CD4-positive, alpha-beta memory T cell (primary cell): ENCODE measurements at regions not wholly inside any gene's neighbourhood (a gene's known extent, or its start where the extent isn't known, plus 50 kb on each side); places are given as distances from the start of the nearest gene placed in this dataset.

Source experiments
- CTCF ChIA-PET: fragments of 350-600 bp; sonication (Branson Sonifier 250); formaldehyde crosslinking; loops from one replicate; lab custom pipeline; 2021; ENCODE audit warnings: inconsistent platforms; ENCODE audit not compliant: partially characterized antibody; lab: Charles Lee
- POLR2A ChIA-PET: fragments of 350-600 bp; sonication (Branson Sonifier 250); formaldehyde crosslinking; loops from one replicate; lab custom pipeline; 2021; ENCODE audit not compliant: partially characterized antibody; lab: Charles Lee
- DNase-seq, 5 donors: peaks; one replicate each; pipeline versions ENCODE4 v3.0.0 to v3.0.0-alpha.2; 2020 to 2022; ENCODE audit warnings: mixed read lengths in 1 of 5
- H3K27ac ChIP-seq: one replicate; pipeline ENCODE4 v1.7.0; 2013; ENCODE audit warnings: low read depth, low read length
- H3K27me3 ChIP-seq: 2 replicates; pipeline ENCODE4 v1.7.0; 2013; ENCODE audit warnings: mild to moderate bottlenecking, low read length, moderate library complexity; ENCODE audit not compliant: insufficient read depth
- H3K36me3 ChIP-seq: 2 replicates; pipeline ENCODE4 v1.7.0; 2013; ENCODE audit warnings: mild to moderate bottlenecking, low read length, moderate library complexity; ENCODE audit not compliant: insufficient read depth
- H3K4me1 ChIP-seq: 2 replicates; pipeline ENCODE4 v1.7.0; 2013; ENCODE audit warnings: mild to moderate bottlenecking, low read length, moderate library complexity; ENCODE audit not compliant: insufficient read depth
- H3K4me3 ChIP-seq, 2 donors: one replicate each; pipeline ENCODE4 v1.7.0; 2013; ENCODE audit warnings: low read length in 2 of 2, mild to moderate bottlenecking in 1 of 2
- H3K9me3 ChIP-seq, 2 donors: one replicate each; pipeline ENCODE4 v1.7.0; 2013; ENCODE audit warnings: low read length in 2 of 2, control low read depth in 1 of 2; ENCODE audit not compliant: control insufficient read depth in 1 of 2
- H3K27ac Mint-ChIP-seq, 7 donors: one replicate each; pipeline ENCODE4 v1.8.0; 2020 to 2021; ENCODE audit warnings: mixed read lengths in 7 of 7, mild to moderate bottlenecking in 6 of 7, inconsistent platforms in 3 of 7, moderate library complexity in 3 of 7
- H3K27me3 Mint-ChIP-seq, 2 donors: one replicate each; pipeline ENCODE4 v1.8.0; 2020 to 2021; ENCODE audit warnings: mixed read lengths in 2 of 2
- H3K36me3 Mint-ChIP-seq, 2 donors: one replicate each; pipeline ENCODE4 v1.8.0; 2020 to 2021; ENCODE audit warnings: mixed read lengths in 2 of 2, inconsistent platforms in 1 of 2, mild to moderate bottlenecking in 1 of 2
- H3K4me1 Mint-ChIP-seq, 4 donors: one replicate each; pipeline ENCODE4 v1.8.0; 2020 to 2021; ENCODE audit warnings: mixed read lengths in 4 of 4, mild to moderate bottlenecking in 1 of 4
- H3K4me3 Mint-ChIP-seq, 8 donors: one replicate each; pipeline ENCODE4 v1.8.0; 2020 to 2021; ENCODE audit warnings: mixed read lengths in 8 of 8, mild to moderate bottlenecking in 7 of 8, moderate library complexity in 6 of 8, inconsistent platforms in 3 of 8
- H3K9me3 Mint-ChIP-seq, 8 donors: one replicate each; pipeline ENCODE4 v1.8.0; 2020 to 2021; ENCODE audit warnings: mixed read lengths in 8 of 8, mild to moderate bottlenecking in 5 of 8, inconsistent platforms in 3 of 8, moderate library complexity in 1 of 8
- intact Hi-C: fragments of 100-400 bp; cut with micrococcal nuclease; formaldehyde crosslinking; loops from one replicate; pipeline ENCODE4 v1.15.1; 2023

DNA sequence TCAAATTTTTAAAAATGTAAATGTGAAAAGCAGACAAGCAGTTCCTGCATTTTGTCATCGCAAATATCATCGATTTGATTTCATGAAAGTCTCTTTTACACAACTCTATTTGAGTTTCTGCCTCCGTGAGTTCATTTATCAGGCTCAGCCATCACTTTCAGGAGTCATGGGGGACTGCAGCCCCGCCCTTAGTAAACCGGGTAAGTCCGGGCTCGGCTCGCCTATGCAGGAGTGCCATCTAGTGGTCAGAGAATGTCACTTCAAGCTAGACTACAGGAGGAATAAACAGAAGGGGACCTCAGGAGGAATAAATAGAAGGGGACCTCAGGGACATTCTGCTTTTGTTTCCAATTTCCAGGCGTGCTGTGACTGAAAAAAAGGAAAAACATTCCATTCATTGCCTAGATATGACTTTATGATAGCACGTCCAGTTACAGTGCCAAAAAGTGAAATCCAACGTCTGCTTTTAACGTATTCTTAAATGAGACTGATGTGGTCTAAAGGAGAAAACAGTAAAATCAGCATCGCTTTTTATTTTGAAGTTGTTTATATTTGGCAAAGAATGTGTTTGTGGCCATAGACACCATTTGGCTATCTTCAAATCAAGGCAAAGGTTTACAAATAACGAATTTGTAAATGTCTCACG is 333.9 kb downstream of the HACE1 start:
- H3K27me3 Mint-ChIP-seq, result peaks cover 0 to 8% of the 10 kb centered on the region in 2 donors
- no peaks in the 10 kb centered on the region for H3K4me1 ChIP-seq
- peak; percentile 58 to 72 (median 59) for DNase-seq
- CTCF ChIA-PET, result interaction anchor here (0.5 to 3.9 kb wide), 11 partner anchors 8 to 1084 kb away, joined by 3 to 27 read pairs (median 5); no protein-coding TSS in a partner anchor
- no peak overlapping the region for H3K27ac ChIP-seq
- POLR2A ChIA-PET, result no interaction called here
- H3K4me3 ChIP-seq, result no peak overlapping the region
- no peaks in the 10 kb centered on the region for H3K27me3 ChIP-seq
- H3K27ac Mint-ChIP-seq, result peak overlapping the region in 1 of 7 donors; percentile 28
- H3K9me3 ChIP-seq, result no peaks in the 10 kb centered on the region
- intact Hi-C loops, result no loop called here
- no peaks in the 10 kb centered on the region for H3K9me3 Mint-ChIP-seq
- no peaks in the 10 kb centered on the region for H3K36me3 Mint-ChIP-seq
- H3K4me1 Mint-ChIP-seq, result peaks cover 0 to 5% (median 4%) of the 10 kb centered on the region in 4 donors
- no peaks in the 10 kb centered on the region for H3K36me3 ChIP-seq
- peak overlapping the region in 7 of 8 donors; percentile 19 to 74 (median 67) for H3K4me3 Mint-ChIP-seq

DNA sequence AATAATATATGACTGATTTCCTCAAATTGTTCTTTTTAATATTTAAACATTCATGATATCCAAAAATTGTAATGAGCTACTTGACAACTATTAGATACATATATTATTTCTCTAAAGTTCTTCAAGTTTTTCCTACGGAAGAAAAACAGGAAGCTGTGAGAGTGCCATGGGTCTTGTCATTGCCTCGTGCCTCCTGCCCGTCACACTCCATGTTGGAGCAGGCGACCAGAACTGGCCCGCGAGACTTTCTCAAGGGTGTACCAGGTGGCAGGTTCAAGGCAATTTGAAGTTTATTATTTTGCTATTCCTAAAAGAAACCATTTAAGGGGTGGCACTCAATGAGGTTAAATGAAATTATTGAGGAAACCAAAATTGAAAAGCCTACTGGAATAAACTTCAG is 337.2 kb downstream of the HACE1 start:
- H3K27ac Mint-ChIP-seq, result no peak overlapping the region
- intact Hi-C loops, result no loop called here
- no peaks in the 10 kb centered on the region for H3K27me3 ChIP-seq
- no peaks in the 10 kb centered on the region for H3K36me3 Mint-ChIP-seq
- no peak overlapping the region for H3K4me3 ChIP-seq
- H3K4me3 Mint-ChIP-seq, result no peak overlapping the region
- ChIA-PET CTCF (no interaction called here), POLR2A (no interaction called here)
- H3K27ac ChIP-seq, result no peak overlapping the region
- no peaks in the 10 kb centered on the region for H3K9me3 Mint-ChIP-seq
- no peaks in the 10 kb centered on the region for H3K36me3 ChIP-seq
- H3K27me3 Mint-ChIP-seq, result peaks cover 3 to 11% of the 10 kb centered on the region in 2 donors
- no peaks in the 10 kb centered on the region for H3K9me3 ChIP-seq
- peaks cover 0 to 7% (median 4%) of the 10 kb centered on the region in 4 donors for H3K4me1 Mint-ChIP-seq
- DNase-seq, result no peak
- H3K4me1 ChIP-seq, result no peaks in the 10 kb centered on the region

DNA sequence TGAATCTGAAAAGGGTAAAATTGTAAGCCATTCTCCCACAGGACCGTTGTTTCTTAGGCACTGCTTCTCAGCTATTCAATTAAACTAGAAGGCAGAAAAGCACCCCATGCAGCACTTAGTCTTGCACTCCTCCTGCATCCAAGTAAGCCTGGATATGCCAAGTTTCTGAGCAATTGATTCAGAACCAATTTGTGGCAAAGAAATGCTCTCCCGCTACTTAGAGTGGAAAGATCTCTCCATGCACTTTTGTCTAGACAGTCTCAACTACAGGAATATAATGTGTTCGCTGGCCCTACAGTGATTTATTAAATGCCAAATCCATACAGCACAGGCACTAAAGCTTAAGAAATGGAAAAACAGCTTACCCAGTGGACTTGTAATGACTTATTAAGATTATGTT is 338.5 kb downstream of the HACE1 start:
- POLR2A ChIA-PET, result no interaction called here
- no peaks in the 10 kb centered on the region for H3K36me3 ChIP-seq
- H3K27ac ChIP-seq, result no peak overlapping the region
- no peak for DNase-seq
- intact Hi-C loops, result no loop called here
- Mint-ChIP-seq H3K4me3 (no peak overlapping the region), H3K27me3 (peaks cover 3 to 11% of the 10 kb centered on the region in 2 donors), H3K36me3 (no peaks in the 10 kb centered on the region), H3K27ac (no peak overlapping the region), H3K9me3 (no peaks in the 10 kb centered on the region), H3K4me1 (peaks cover 0 to 7% (median 4%) of the 10 kb centered on the region in 4 donors)
- H3K9me3 ChIP-seq, result no peaks in the 10 kb centered on the region
- H3K27me3 ChIP-seq, result no peaks in the 10 kb centered on the region
- no peak overlapping the region for H3K4me3 ChIP-seq
- CTCF ChIA-PET, result interaction anchor here (1.4 kb wide), 1 partner anchor 10 kb away, joined by 6 read pairs; no protein-coding TSS in a partner anchor
- no peaks in the 10 kb centered on the region for H3K4me1 ChIP-seq

DNA sequence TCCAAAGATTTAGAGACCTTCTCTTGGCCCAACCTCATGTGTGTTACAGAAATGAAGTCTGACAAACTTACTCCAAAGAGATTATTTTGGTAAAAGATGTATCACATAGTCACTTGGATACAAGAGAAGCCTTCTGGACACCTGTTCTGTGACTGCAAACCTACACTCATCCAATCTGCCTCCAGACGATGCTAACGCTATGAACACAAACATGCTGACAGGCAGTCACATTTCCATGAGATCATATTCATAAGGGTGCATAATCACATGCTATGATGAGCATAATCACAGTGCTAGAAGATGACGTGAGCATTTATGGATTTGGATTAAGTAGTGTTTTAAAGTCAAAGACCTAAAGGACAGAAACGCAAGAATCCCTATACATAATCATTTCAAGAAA is 340.2 kb downstream of the HACE1 start:
- no peaks in the 10 kb centered on the region for H3K9me3 ChIP-seq
- no peak overlapping the region for H3K27ac ChIP-seq
- H3K4me3 Mint-ChIP-seq, result no peak overlapping the region
- peaks cover 0 to 2% (median 0%) of the 10 kb centered on the region in 4 donors for H3K4me1 Mint-ChIP-seq
- intact Hi-C loops, result no loop called here
- no peak overlapping the region for H3K27ac Mint-ChIP-seq
- ChIA-PET CTCF (interaction anchor here (1.4 kb wide), 1 partner anchor 11 kb away, joined by 6 read pairs; no protein-coding TSS in a partner anchor), POLR2A (no interaction called here)
- H3K4me3 ChIP-seq, result no peak overlapping the region
- no peak for DNase-seq
- H3K9me3 Mint-ChIP-seq, result no peaks in the 10 kb centered on the region
- no peaks in the 10 kb centered on the region for H3K4me1 ChIP-seq
- H3K36me3 ChIP-seq, result no peaks in the 10 kb centered on the region
- H3K36me3 Mint-ChIP-seq, result no peaks in the 10 kb centered on the region
- H3K27me3 ChIP-seq, result no peaks in the 10 kb centered on the region
- H3K27me3 Mint-ChIP-seq, result peaks cover 3 to 7% of the 10 kb centered on the region in 2 donors

DNA sequence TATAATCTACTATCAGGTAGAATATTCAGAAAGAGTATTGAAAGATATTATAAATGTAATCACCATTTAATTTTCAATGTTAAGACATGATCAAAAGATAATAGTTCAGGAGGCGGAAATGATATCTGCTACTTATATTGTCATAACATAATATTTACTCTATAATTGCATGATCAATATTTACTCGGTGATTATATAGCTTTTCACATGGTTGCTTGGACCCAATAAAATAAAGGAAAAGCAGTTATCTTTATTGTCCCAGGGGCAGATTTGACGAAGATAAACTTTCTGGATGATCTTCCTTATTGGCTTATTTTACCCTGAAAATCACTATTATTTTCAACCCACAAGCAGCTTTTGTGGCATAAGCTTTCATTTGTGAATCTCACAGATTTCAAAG is 350.4 kb downstream of the HACE1 start:
- H3K4me3 Mint-ChIP-seq, result no peak overlapping the region
- ChIA-PET POLR2A (no interaction called here), CTCF (no interaction called here)
- Histone ChIP-seq H3K4me3 (no peak overlapping the region), H3K27ac (no peak overlapping the region), H3K36me3 (no peaks in the 10 kb centered on the region), H3K4me1 (no peaks in the 10 kb centered on the region), H3K9me3 (no peaks in the 10 kb centered on the region), H3K27me3 (no peaks in the 10 kb centered on the region)
- peaks cover 5 to 6% of the 10 kb centered on the region in 2 donors for H3K27me3 Mint-ChIP-seq
- intact Hi-C loops, result no loop called here
- H3K36me3 Mint-ChIP-seq, result no peaks in the 10 kb centered on the region
- H3K9me3 Mint-ChIP-seq, result peaks cover 0 to 1% (median 0%) of the 10 kb centered on the region in 8 donors
- H3K4me1 Mint-ChIP-seq, result no peaks in the 10 kb centered on the region
- no peak for DNase-seq
- no peak overlapping the region for H3K27ac Mint-ChIP-seq

DNA sequence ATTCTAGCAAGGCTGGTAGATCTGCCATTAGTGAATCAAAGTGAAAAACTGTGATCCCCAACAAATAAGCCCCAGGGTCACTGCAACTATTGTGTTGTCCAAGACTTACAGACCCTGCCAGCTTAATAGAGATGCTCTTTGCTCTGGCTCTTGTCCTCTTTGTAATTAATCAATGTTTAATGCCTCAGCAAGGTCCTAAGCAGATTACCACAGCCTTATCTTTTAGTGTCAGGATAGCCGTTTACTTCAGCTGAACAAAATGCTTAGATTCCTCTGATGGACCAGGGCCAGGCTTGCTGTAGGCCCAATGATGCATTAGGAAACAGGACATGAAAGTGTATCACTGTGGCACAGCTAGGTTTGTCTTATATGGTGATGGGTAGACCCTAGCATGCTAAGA is 353.3 kb downstream of the HACE1 start:
- Mint-ChIP-seq H3K36me3 (no peaks in the 10 kb centered on the region), H3K9me3 (peaks cover 0 to 1% (median 0%) of the 10 kb centered on the region in 8 donors), H3K27me3 (peaks cover 1 to 3% of the 10 kb centered on the region in 2 donors), H3K4me3 (no peak overlapping the region), H3K4me1 (no peaks in the 10 kb centered on the region), H3K27ac (no peak overlapping the region)
- DNase-seq, result no peak
- ChIA-PET CTCF (interaction anchor here (2.1 kb wide), 1 partner anchor 20 kb away, joined by 8 read pairs; no protein-coding TSS in a partner anchor), POLR2A (no interaction called here)
- Histone ChIP-seq H3K27me3 (no peaks in the 10 kb centered on the region), H3K36me3 (no peaks in the 10 kb centered on the region), H3K4me1 (no peaks in the 10 kb centered on the region), H3K9me3 (no peaks in the 10 kb centered on the region), H3K4me3 (no peak overlapping the region), H3K27ac (no peak overlapping the region)
- intact Hi-C loops, result no loop called here

DNA sequence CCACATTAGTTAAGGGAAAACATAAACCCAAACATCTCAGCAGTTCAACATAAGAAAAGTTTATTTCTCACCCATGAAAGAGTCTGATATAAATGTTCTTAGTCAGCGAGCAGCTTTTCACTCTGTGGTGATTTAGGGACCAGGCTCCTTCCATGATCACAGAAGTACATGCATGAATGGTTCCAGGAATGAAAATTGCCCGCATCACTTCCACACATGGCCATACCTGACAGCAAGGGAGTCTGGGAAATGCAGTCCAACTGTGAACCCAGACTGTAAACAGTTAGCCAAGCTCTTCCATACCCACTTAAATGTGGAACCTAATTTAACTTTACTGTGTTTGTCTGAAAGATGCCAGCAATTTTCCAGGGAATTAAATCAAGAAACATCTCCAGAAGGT is 353.9 kb downstream of the HACE1 start:
- no peak for DNase-seq
- H3K27ac ChIP-seq, result no peak overlapping the region
- H3K27me3 ChIP-seq, result no peaks in the 10 kb centered on the region
- no peaks in the 10 kb centered on the region for H3K36me3 Mint-ChIP-seq
- intact Hi-C loops, result no loop called here
- H3K27me3 Mint-ChIP-seq, result peaks cover 1 to 3% of the 10 kb centered on the region in 2 donors
- no peaks in the 10 kb centered on the region for H3K9me3 ChIP-seq
- ChIA-PET CTCF (interaction anchor here (0.9 to 2.1 kb wide), 2 partner anchors 10 to 20 kb away, joined by 3 to 8 read pairs; no protein-coding TSS in a partner anchor), POLR2A (no interaction called here)
- no peak overlapping the region for H3K4me3 Mint-ChIP-seq
- no peaks in the 10 kb centered on the region for H3K4me1 ChIP-seq
- no peak overlapping the region for H3K27ac Mint-ChIP-seq
- H3K9me3 Mint-ChIP-seq, result peaks cover 0 to 1% (median 0%) of the 10 kb centered on the region in 8 donors
- no peaks in the 10 kb centered on the region for H3K36me3 ChIP-seq
- no peaks in the 10 kb centered on the region for H3K4me1 Mint-ChIP-seq
- H3K4me3 ChIP-seq, result no peak overlapping the region
